GM12892 (cell line): ENCODE measurements at regions not wholly inside any gene's neighbourhood (a gene's known extent, or its start where the extent isn't known, plus 50 kb on each side); places are given as distances from the start of the nearest gene placed in this dataset.

Source experiments
- POLR2A ChIP-seq: IDR thresholded peaks from 2 replicates; pipeline ENCODE4 v1.6.1; 2011; ENCODE audit warnings: low read depth, low read length, control low read depth
- POLR2AphosphoS5 ChIP-seq: IDR thresholded peaks from 2 replicates; pipeline ENCODE4 v1.6.1; 2011; ENCODE audit warnings: low read depth, low read length, control low read depth
- TAF1 ChIP-seq: IDR thresholded peaks from 2 replicates; pipeline ENCODE4 v1.6.1; 2011; ENCODE audit warnings: low read depth, mild to moderate bottlenecking, control low read depth, low read length, borderline replicate concordance

- TF ChIP-seq POLR2A (no peak), POLR2AphosphoS5 (no peak), TAF1 (no peak)
Measured at GRCh38 chr2:111647359-111647758, 236.6 kb downstream of the ANAPC1 start.
